HepG2 (cell line): ENCODE measurements at regions not wholly inside any gene's neighbourhood (a gene's known extent, or its start where the extent isn't known, plus 50 kb on each side); places are given as distances from the start of the nearest gene placed in this dataset.

Source experiments
- ATAC-seq: fragments of 200-7000 bp; cut with Tn5 transposase; 3 replicates; pipeline ENCODE4 v1.9.1; 2020; ENCODE audit warnings: mild to moderate bottlenecking, moderate library complexity
- BruUV-seq: library from RNA; stranded (reverse); fragments of 400-500 nt; replicated peaks from 2 replicates; lab custom pipeline; 2021; lab: Mats Ljungman, UMichigan
- CTCF ChIA-PET: fragments of 300-600 bp; formaldehyde crosslinking; extraction: SDS; loops from one replicate; lab custom pipeline; 2021; ENCODE audit warnings: low total read pairs, inconsistent platforms, low intra/inter-chr PET ratio; lab: Yijun Ruan, JAX
- POLR2A ChIA-PET: fragments of 350-600 bp; sonication (Branson Sonifier 250); formaldehyde crosslinking; loops from one replicate; lab custom pipeline; 2020; ENCODE audit warnings: antibody characterized with exemption, inconsistent platforms; lab: Yijun Ruan, JAX
- DNase-seq: peaks from one replicate; pipeline ENCODE4 v3.0.0-alpha.2; 2015; ENCODE audit warnings: low spot score
- FAIRE-seq: peaks from 3 replicates; lab custom pipeline; 2011; peaks lifted over from hg19 to GRCh38; lab: Jason Lieb, UNC
- H2AFZ ChIP-seq: one replicate; pipeline ENCODE4 v1.6.1; 2011; ENCODE audit warnings: low read length, inconsistent platforms
- H3K27ac ChIP-seq: fragments of 300-600 bp; 3 replicates; pipeline ENCODE4 v1.8.0; 2011; ENCODE audit warnings: mixed run types, mild to moderate bottlenecking, mixed read lengths, low read length, inconsistent platforms; ENCODE audit not compliant: insufficient read depth; ENCODE audit errors: extremely low read length
- H3K27me3 ChIP-seq, 2 experiments: fragments of 200-600 bp in 1 of 2; 2 replicates in 1 of 2; 3 replicates in 1 of 2; pipeline versions ENCODE4 v1.6.0 to v1.8.0; 2011; ENCODE audit warnings: low read length in 2 of 2, mild to moderate bottlenecking in 2 of 2, moderate library complexity in 2 of 2, inconsistent platforms in 1 of 2; ENCODE audit not compliant: insufficient read depth in 2 of 2, control insufficient read depth in 1 of 2
- H3K36me3 ChIP-seq, 2 experiments: fragments of 200-600 bp in 1 of 2; replicated peaks in 1 of 2; 2 replicates in 1 of 2; 3 replicates in 1 of 2; pipeline versions ENCODE4 v1.5.1 to v1.8.0; 2011; ENCODE audit warnings: low read length in 2 of 2, inconsistent platforms in 1 of 2; ENCODE audit not compliant: insufficient read depth in 2 of 2, control insufficient read depth in 1 of 2
- H3K4me1 ChIP-seq: 2 replicates; pipeline ENCODE4 v1.5.1; 2012; ENCODE audit warnings: low read length, inconsistent platforms; ENCODE audit not compliant: insufficient read depth
- H3K4me2 ChIP-seq: 2 replicates; pipeline ENCODE4 v1.6.0; 2011; ENCODE audit warnings: low read depth, low read length, inconsistent platforms
- H3K4me3 ChIP-seq, 3 experiments: fragments of 200-600 bp in 1 of 3; sonication (generic), shearing (Covaris generic) in 1 of 3; replicated peaks in 1 of 3; 2 replicates each; pipeline ENCODE4 v1.5.1; 2011 to 2016; ENCODE audit warnings: low read length in 3 of 3, inconsistent platforms in 2 of 3, low read depth in 2 of 3, mild to moderate bottlenecking in 2 of 3, control low read depth in 1 of 3, mixed read lengths in 1 of 3; ENCODE audit not compliant: insufficient read depth in 1 of 3
- H3K79me2 ChIP-seq: one replicate; pipeline ENCODE4 v1.6.1; 2011; ENCODE audit warnings: low read length, inconsistent platforms; ENCODE audit not compliant: insufficient read depth
- H3K9ac ChIP-seq: 2 replicates; pipeline ENCODE4 v1.6.0; 2011; ENCODE audit warnings: mild to moderate bottlenecking, low read depth, low read length, inconsistent platforms; ENCODE audit not compliant: insufficient read depth
- H3K9me3 ChIP-seq: 2 replicates; pipeline ENCODE4 v1.5.1; 2012; ENCODE audit warnings: mild to moderate bottlenecking, low read length
- H4K20me1 ChIP-seq: 2 replicates; pipeline ENCODE4 v1.6.0; 2011; ENCODE audit warnings: inconsistent platforms, mild to moderate bottlenecking, low read length, moderate library complexity; ENCODE audit not compliant: insufficient read depth
- CENPX ChIP-seq: sonication (generic); formaldehyde crosslinking; IDR thresholded peaks from 2 replicates; pipeline ENCODE4 v1.9.0; 2021; ENCODE audit warnings: mild to moderate bottlenecking, missing genetic modification reagents, moderate library complexity
- KLF9 ChIP-seq: IDR thresholded peaks from 2 replicates; pipeline ENCODE4 v1.6.1; 2016; ENCODE audit warnings: low read depth
- PAF1 ChIP-seq: IDR thresholded peaks from 2 replicates; pipeline ENCODE4 v1.6.1; 2016; ENCODE audit warnings: missing genetic modification reagents, missing compliant biosample characterization
- SMARCE1 ChIP-seq: fragments of 450-650 bp; IDR thresholded peaks from 2 replicates; pipeline ENCODE4 v1.6.1; 2017; ENCODE audit warnings: borderline replicate concordance
- SOX5 ChIP-seq: IDR thresholded peaks from 2 replicates; pipeline ENCODE4 v1.6.1; 2016; ENCODE audit warnings: borderline replicate concordance
- TCF12 ChIP-seq, 2 experiments: fragments of 450-650 bp in 1 of 2; sonication (generic) in 1 of 2; formaldehyde crosslinking in 1 of 2; IDR thresholded peaks; 2 replicates each; pipeline versions ENCODE4 v1.6.1 to v1.8.0; 2017 to 2022; ENCODE audit warnings: antibody characterized with exemption in 1 of 2, mild to moderate bottlenecking in 1 of 2, missing genetic modification reagents in 1 of 2, moderate library complexity in 1 of 2
- TCF7L2 ChIP-seq: IDR thresholded peaks from 2 replicates; pipeline ENCODE4 v1.6.1; 2011; ENCODE audit warnings: mild to moderate bottlenecking, low read depth, low read length, moderate library complexity
- ZBED4 ChIP-seq: sonication (generic); formaldehyde crosslinking; IDR thresholded peaks from 2 replicates; pipeline ENCODE4 v1.4.0; 2020; ENCODE audit warnings: missing genetic modification reagents, borderline replicate concordance
- ZBTB14 ChIP-seq: sonication (generic); formaldehyde crosslinking; IDR thresholded peaks from 2 replicates; pipeline ENCODE4 v1.4.0; 2020; ENCODE audit warnings: missing genetic modification reagents
- ZBTB38 ChIP-seq: sonication (generic); formaldehyde crosslinking; IDR thresholded peaks from 2 replicates; pipeline ENCODE4 v1.5.1; 2020; ENCODE audit warnings: mild to moderate bottlenecking, missing genetic modification reagents
- ZFY ChIP-seq: sonication (generic); formaldehyde crosslinking; IDR thresholded peaks from 2 replicates; pipeline ENCODE4 v1.4.0; 2020; ENCODE audit warnings: missing genetic modification reagents
- ZNF17 ChIP-seq: sonication (generic); formaldehyde crosslinking; IDR thresholded peaks from 2 replicates; pipeline ENCODE4 v1.5.0; 2020; ENCODE audit warnings: mild to moderate bottlenecking, missing genetic modification reagents
- ZNF512 ChIP-seq: sonication (generic); formaldehyde crosslinking; IDR thresholded peaks from 2 replicates; pipeline ENCODE4 v1.4.0; 2020; ENCODE audit warnings: mild to moderate bottlenecking, missing genetic modification reagents
- WGBS: methylation state at CpG from one replicate; pipeline ENCODE4 v1.1.6; 2017; ENCODE audit warnings: low lambda C conversion rate; 5-methylcytosine and 5-hydroxymethylcytosine counted together
- in situ Hi-C: cut with HindIII; loops from 2 replicates; pipeline ENCODE4 v1.10.0; 2017; ENCODE audit warnings: low pct_unique_long_range_greater_than_20kb; ENCODE audit not compliant: extremely low pct_ligation_motif_present
- intact Hi-C: fragments of 100-400 bp; cut with micrococcal nuclease; formaldehyde crosslinking; loops from one replicate; pipeline ENCODE4 v1.10.0; 2022; ENCODE audit not compliant: unreplicated experiment

GRCh38 chr6:100160930-100161329 lies 166.9 kb upstream of the MCHR2 start:
- no peaks in the 10 kb centered on the region for H3K36me3 ChIP-seq
- no peaks in the 10 kb centered on the region for H3K4me1 ChIP-seq
- no peaks in the 10 kb centered on the region for H3K27me3 ChIP-seq
- no peaks in the 10 kb centered on the region for H4K20me1 ChIP-seq
- FAIRE-seq = no peak
- DNase-seq = no peak
- no peak overlapping the region for H3K9ac ChIP-seq
- ATAC-seq = no peak
- no peak overlapping the region for H2AFZ ChIP-seq
- no peak overlapping the region for H3K4me2 ChIP-seq
- no peak overlapping the region for H3K27ac ChIP-seq
- TF ChIP-seq ZNF512 (CRISPR knock-in tag) (no peak), CENPX (no peak), ZBTB14 (no peak), ZFY (CRISPR knock-in tag) (no peak), ZNF17 (CRISPR knock-in tag) (no peak), KLF9 (no peak), ZBED4 (CRISPR knock-in tag) (no peak), ZBTB38 (CRISPR knock-in tag) (no peak), SOX5 (no peak), SMARCE1 (no peak), TCF12 (IDR thresholded peaks at IDR 0.05) (no peak), TCF12 (CRISPR knock-in tag; IDR thresholded peaks at IDR 0.05) (no peak), TCF7L2 (no peak), PAF1 (no peak)
- intact Hi-C loops = no loop called here
- in situ Hi-C loops = no loop called here
- H3K4me3 ChIP-seq = no peak overlapping the region
- ChIA-PET CTCF (no interaction called here), POLR2A (no interaction called here)
- no TSS peak for BruUV-seq
- WGBS = 0% methylated on average over 2 of the region's 3 CpGs
- H3K9me3 ChIP-seq = no peaks in the 10 kb centered on the region
- no peaks in the 10 kb centered on the region for H3K79me2 ChIP-seq
